WTC11 (cell line): ENCODE measurements at regions not wholly inside any gene's neighbourhood (a gene's known extent, or its start where the extent isn't known, plus 50 kb on each side); places are given as distances from the start of the nearest gene placed in this dataset.

ENCODE experiments used
- ATF3 ChIP-seq: sonication (generic); formaldehyde crosslinking; conservative IDR thresholded peaks from 2 replicates; pipeline ENCODE4 v1.8.1; 2022; ENCODE audit warnings: mild to moderate bottlenecking, missing genetic modification reagents
- ATF6 ChIP-seq: sonication (generic); formaldehyde crosslinking; IDR thresholded peaks from 2 replicates; pipeline ENCODE4 v1.8.1; 2023; ENCODE audit warnings: mild to moderate bottlenecking, missing genetic modification reagents
- CBFB ChIP-seq: sonication (generic); formaldehyde crosslinking; IDR thresholded peaks from 2 replicates; pipeline ENCODE4 v1.8.1; 2022; ENCODE audit warnings: mild to moderate bottlenecking, low read depth, missing genetic modification reagents
- CREB1 ChIP-seq: sonication (generic); formaldehyde crosslinking; IDR thresholded peaks from 2 replicates; pipeline ENCODE4 v1.8.0; 2023; ENCODE audit warnings: mild to moderate bottlenecking, missing genetic modification reagents
- CTCF ChIP-seq: fragments of 200-600 bp; IDR thresholded peaks from 2 replicates; pipeline ENCODE4 v1.8.0; 2022; ENCODE audit warnings: antibody characterized with exemption
- E2F1 ChIP-seq: sonication (generic); formaldehyde crosslinking; IDR thresholded peaks from 2 replicates; pipeline ENCODE4 v1.8.0; 2022; ENCODE audit warnings: mild to moderate bottlenecking, missing genetic modification reagents
- ESRRA ChIP-seq: sonication (generic); formaldehyde crosslinking; IDR thresholded peaks from 2 replicates; pipeline ENCODE4 v1.8.1; 2022; ENCODE audit warnings: mild to moderate bottlenecking, missing genetic modification reagents, borderline replicate concordance
- MAX ChIP-seq: sonication (generic); formaldehyde crosslinking; IDR thresholded peaks from 2 replicates; pipeline ENCODE4 v1.8.0; 2022; ENCODE audit warnings: mild to moderate bottlenecking, missing genetic modification reagents
- NFE2L1 ChIP-seq: sonication (generic); formaldehyde crosslinking; IDR thresholded peaks from 2 replicates; pipeline ENCODE4 v1.8.1; 2023; ENCODE audit warnings: missing genetic modification reagents
- SP1 ChIP-seq: sonication (generic); formaldehyde crosslinking; conservative IDR thresholded peaks from 2 replicates; pipeline ENCODE4 v1.8.1; 2022; ENCODE audit warnings: missing genetic modification reagents
- USF2 ChIP-seq: sonication (generic); formaldehyde crosslinking; IDR thresholded peaks from 2 replicates; pipeline ENCODE4 v1.8.1; 2023; ENCODE audit warnings: mild to moderate bottlenecking, missing genetic modification reagents, moderate library complexity
- ZBTB43 ChIP-seq: sonication (generic); formaldehyde crosslinking; IDR thresholded peaks from 2 replicates; pipeline ENCODE4 v1.8.1; 2023; ENCODE audit warnings: mild to moderate bottlenecking, missing genetic modification reagents
- ZNF138 ChIP-seq: sonication (generic); formaldehyde crosslinking; conservative IDR thresholded peaks from 2 replicates; pipeline ENCODE4 v1.8.1; 2022; ENCODE audit warnings: mild to moderate bottlenecking, moderate library complexity, missing genetic modification reagents
- ZNF281 ChIP-seq: sonication (generic); formaldehyde crosslinking; IDR thresholded peaks from 2 replicates; pipeline ENCODE4 v1.8.0; 2023; ENCODE audit warnings: mild to moderate bottlenecking, missing genetic modification reagents

GRCh38 chr3:135622656-135623055, 342.9 kb upstream of the PPP2R3A start:
- TF ChIP-seq SP1 (no peak), ZBTB43 (CRISPR knock-in tag) (no peak), CTCF (no peak), ESRRA (CRISPR knock-in tag) (no peak), NFE2L1 (no peak), ZNF138 (CRISPR knock-in tag) (no peak), ATF6 (CRISPR knock-in tag) (no peak), MAX (CRISPR knock-in tag) (no peak), ATF3 (CRISPR knock-in tag) (no peak), CREB1 (CRISPR knock-in tag) (no peak), CBFB (CRISPR knock-in tag) (no peak), ZNF281 (CRISPR knock-in tag) (no peak), E2F1 (no peak), USF2 (CRISPR knock-in tag) (no peak)
